Endodermal cell (in vitro differentiated cells): ENCODE measurements at regions not wholly inside any gene's neighbourhood (a gene's known extent, or its start where the extent isn't known, plus 50 kb on each side); places are given as distances from the start of the nearest gene placed in this dataset.

Experiments
- DNase-seq: peaks from one replicate; pipeline ENCODE4 v3.0.0-alpha.2; 2017
- H3K27ac ChIP-seq: 2 replicates; pipeline ENCODE4 v1.5.1; 2013; ENCODE audit warnings: mild to moderate bottlenecking, low read depth, low read length, moderate library complexity
- H3K27me3 ChIP-seq: 2 replicates; pipeline ENCODE4 v1.6.1; 2013; ENCODE audit warnings: mild to moderate bottlenecking, low read length, moderate library complexity; ENCODE audit not compliant: insufficient read depth, control insufficient read depth, poor library complexity, severe bottlenecking
- H3K36me3 ChIP-seq: 2 replicates; pipeline ENCODE4 v1.7.0; 2013; ENCODE audit warnings: mild to moderate bottlenecking, low read length, moderate library complexity; ENCODE audit not compliant: control insufficient read depth, insufficient read depth
- H3K4me1 ChIP-seq: one replicate; pipeline ENCODE4 v1.7.0; 2013; ENCODE audit warnings: low read length; ENCODE audit not compliant: control insufficient read depth, insufficient read depth
- H3K4me3 ChIP-seq: 2 replicates; pipeline ENCODE4 v1.5.1; 2013; ENCODE audit warnings: mild to moderate bottlenecking, low read length, moderate library complexity
- H3K9ac ChIP-seq: 2 replicates; pipeline ENCODE4 v1.6.1; 2013; ENCODE audit warnings: mild to moderate bottlenecking, low read length, moderate library complexity; ENCODE audit not compliant: poor library complexity, severe bottlenecking; ENCODE audit errors: extremely low read depth
- H3K9me3 ChIP-seq: 2 replicates; pipeline ENCODE4 v1.6.1; 2013; ENCODE audit warnings: mild to moderate bottlenecking, low read length, moderate library complexity; ENCODE audit not compliant: control insufficient read depth
- H3K27ac Mint-ChIP-seq: 2 replicates; pipeline ENCODE4 v1.8.0; 2020; ENCODE audit warnings: mixed read lengths
- H3K27me3 Mint-ChIP-seq: 2 replicates; pipeline ENCODE4 v1.8.0; 2021; ENCODE audit warnings: mild to moderate bottlenecking, mixed read lengths; ENCODE audit not compliant: insufficient read depth
- H3K36me3 Mint-ChIP-seq: 2 replicates; pipeline ENCODE4 v1.8.0; 2020; ENCODE audit warnings: low read depth, mixed read lengths
- H3K4me1 Mint-ChIP-seq: 2 replicates; pipeline ENCODE4 v1.8.0; 2020; ENCODE audit warnings: mixed read lengths
- H3K4me3 Mint-ChIP-seq: 2 replicates; pipeline ENCODE4 v1.8.0; 2020; ENCODE audit warnings: mild to moderate bottlenecking, moderate library complexity, mixed read lengths
- H3K9me3 Mint-ChIP-seq: 2 replicates; pipeline ENCODE4 v1.8.0; 2020; ENCODE audit warnings: mild to moderate bottlenecking, mixed read lengths
- CTCF ChIP-seq: fragments of 200-600 bp; sonication (generic); conservative IDR thresholded peaks from 2 replicates; pipeline ENCODE4 v1.5.0; 2021; ENCODE audit warnings: antibody characterized with exemption, mild to moderate bottlenecking
- whole genome bisulfite sequencing, 2 experiments: methylation state at CpG; one replicate each; pipeline versions ENCODE4 v1.1.5 to v1.1.7; 2013; ENCODE audit warnings: missing lambda C conversion rate in 2 of 2, mixed read lengths in 1 of 2; ENCODE audit not compliant: insufficient coverage in 1 of 2, insufficient read length in 1 of 2; 5-methylcytosine and 5-hydroxymethylcytosine counted together

- H3K9me3 Mint-ChIP-seq, result peaks cover 12% of the 10 kb centered on the region
- TF ChIP-seq CTCF, result no peak
- peaks cover 6% of the 10 kb centered on the region for H3K27me3 Mint-ChIP-seq
- Histone ChIP-seq H3K4me3 (no peak overlapping the region), H3K27ac (no peak overlapping the region), H3K27me3 (no peaks in the 10 kb centered on the region), H3K36me3 (no peaks in the 10 kb centered on the region), H3K9ac (no peak overlapping the region), H3K9me3 (peaks cover 5% of the 10 kb centered on the region), H3K4me1 (peaks cover 3% of the 10 kb centered on the region)
- no peak overlapping the region for H3K4me3 Mint-ChIP-seq
- peaks cover 11% of the 10 kb centered on the region for H3K4me1 Mint-ChIP-seq
- no peak for DNase-seq
- no peak overlapping the region for H3K27ac Mint-ChIP-seq
- H3K36me3 Mint-ChIP-seq, result no peaks in the 10 kb centered on the region
- 77 to 88% methylated on average over 6 to 7 of the region's 7 CpGs for WGBS, 2 experiments
Observed at GRCh38 chr11:44446366-44446762, 119.1 kb upstream of the CD82 start.

GRCh38 chr11:44446996-44447771 is 118.3 kb upstream of the CD82 start:
- TF ChIP-seq CTCF, result no peak
- Mint-ChIP-seq H3K4me3 (no peak overlapping the region), H3K36me3 (no peaks in the 10 kb centered on the region), H3K27ac (no peak overlapping the region), H3K27me3 (peaks cover 6% of the 10 kb centered on the region), H3K9me3 (peaks cover 4% of the 10 kb centered on the region), H3K4me1 (peaks cover 11% of the 10 kb centered on the region)
- Histone ChIP-seq H3K27ac (no peak overlapping the region), H3K4me3 (no peak overlapping the region), H3K36me3 (no peaks in the 10 kb centered on the region), H3K9me3 (peaks cover under 1% of the 10 kb centered on the region), H3K9ac (no peak overlapping the region), H3K27me3 (no peaks in the 10 kb centered on the region), H3K4me1 (peaks cover 3% of the 10 kb centered on the region)
- no peak for DNase-seq
- WGBS, 2 experiments, result 90 to 98% methylated on average over 4 to 9 of the region's 9 CpGs

GRCh38 chr11:44450295-44450932 is 115.0 kb upstream of the CD82 start:
- Histone ChIP-seq H3K36me3 (no peaks in the 10 kb centered on the region), H3K4me3 (no peak overlapping the region), H3K27me3 (no peaks in the 10 kb centered on the region), H3K9me3 (no peaks in the 10 kb centered on the region), H3K4me1 (peaks cover 3% of the 10 kb centered on the region), H3K9ac (no peak overlapping the region), H3K27ac (no peak overlapping the region)
- no peak for TF ChIP-seq CTCF
- Mint-ChIP-seq H3K36me3 (no peaks in the 10 kb centered on the region), H3K27me3 (no peaks in the 10 kb centered on the region), H3K4me1 (peaks cover 6% of the 10 kb centered on the region), H3K9me3 (no peaks in the 10 kb centered on the region), H3K4me3 (no peak overlapping the region), H3K27ac (no peak overlapping the region)
- DNase-seq, result no peak
- WGBS, 2 experiments, result 93 to 95% methylated on average over 5 to 10 of the region's 10 CpGs
